GM19397 (cell line): ENCODE measurements at regions not wholly inside any gene's neighbourhood (a gene's known extent, or its start where the extent isn't known, plus 50 kb on each side); places are given as distances from the start of the nearest gene placed in this dataset.

Experiments
- ATAC-seq: cut with Tn5 transposase; IDR thresholded peaks from one replicate; pipeline ENCODE4 v1.9.1; 2021; ENCODE audit warnings: mild to moderate bottlenecking, moderate library complexity; ENCODE audit not compliant: unreplicated experiment

DNA sequence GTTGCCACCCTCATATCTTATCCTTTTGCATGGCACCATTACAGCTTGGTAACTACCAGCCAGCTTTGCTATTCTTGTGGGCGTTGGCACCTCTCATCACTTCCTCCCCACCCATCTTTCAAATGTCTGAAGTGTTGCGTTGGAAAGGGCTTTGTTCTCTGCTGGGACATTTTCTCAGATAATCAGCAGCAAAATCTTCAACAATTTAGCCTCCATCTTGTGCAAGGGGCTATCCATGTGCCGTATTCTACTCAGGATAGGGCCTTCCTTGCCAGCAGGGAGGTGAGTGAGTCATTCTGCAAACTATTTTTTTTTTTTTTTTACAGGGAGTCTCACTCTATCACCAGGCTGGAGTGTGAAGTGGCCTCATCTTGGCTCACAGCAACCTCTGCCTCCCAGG, 62.1 kb upstream of the NUDT12 start:
- ATAC-seq = no peak

DNA sequence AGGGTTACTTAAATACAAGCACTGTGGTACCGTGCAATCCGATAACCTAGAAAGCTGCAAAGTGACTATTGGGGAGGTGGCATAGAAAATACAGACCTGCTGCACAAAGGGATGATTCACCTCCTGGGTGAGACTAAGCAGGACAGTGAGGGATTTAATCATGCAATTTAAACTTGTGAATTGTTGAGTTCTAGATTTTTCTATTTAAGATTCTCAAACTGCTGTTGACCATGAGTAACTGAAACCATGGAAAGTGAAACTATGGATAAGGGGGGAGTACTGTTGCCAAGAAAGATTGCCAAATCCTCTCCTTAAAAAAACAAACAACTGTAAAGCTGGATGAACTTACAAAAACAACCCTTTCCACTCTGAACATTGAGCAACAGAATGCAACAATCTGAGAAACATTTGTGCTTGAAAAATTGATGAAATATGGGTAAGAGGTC, 61.5 kb upstream of the NUDT12 start:
- no peak for ATAC-seq

DNA sequence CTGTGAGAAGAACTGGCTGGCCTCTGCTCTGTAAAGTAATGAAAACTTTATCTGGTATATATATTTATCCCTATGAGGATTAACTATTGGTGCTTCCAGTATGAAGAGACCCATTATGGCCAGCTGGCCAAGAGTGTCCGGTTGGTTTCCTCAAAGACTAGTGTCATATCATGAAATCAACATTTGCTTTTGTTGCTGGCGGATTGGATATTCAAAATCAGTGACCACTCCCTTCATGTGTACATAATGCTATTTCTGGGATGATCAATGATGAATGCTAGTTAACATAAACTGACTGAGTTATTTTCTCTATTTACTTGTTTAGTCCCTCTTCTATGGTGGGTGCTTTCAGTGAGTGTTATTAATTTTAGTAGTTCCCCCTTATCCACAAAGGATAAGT, 60.8 kb upstream of the NUDT12 start:
- ATAC-seq = no peak

DNA sequence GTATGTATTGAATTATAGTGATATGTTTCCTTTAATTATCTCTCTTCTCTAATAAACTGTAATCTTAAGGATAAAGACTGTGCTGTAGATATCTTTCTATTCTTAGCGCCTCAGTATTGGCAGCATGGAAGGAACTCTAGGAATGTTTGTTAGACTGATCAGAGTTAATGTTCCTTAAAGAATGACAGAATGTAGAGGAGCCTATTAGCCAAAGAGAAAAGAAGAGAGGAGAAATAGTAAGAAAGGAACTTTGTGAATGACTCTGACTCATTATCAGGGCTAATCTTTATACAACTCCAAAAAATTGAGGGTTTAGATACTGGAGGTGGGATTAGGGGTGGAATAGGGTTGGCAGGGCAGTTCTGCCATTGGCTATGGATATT, 59.0 kb upstream of the NUDT12 start:
- ATAC-seq = no peak

DNA sequence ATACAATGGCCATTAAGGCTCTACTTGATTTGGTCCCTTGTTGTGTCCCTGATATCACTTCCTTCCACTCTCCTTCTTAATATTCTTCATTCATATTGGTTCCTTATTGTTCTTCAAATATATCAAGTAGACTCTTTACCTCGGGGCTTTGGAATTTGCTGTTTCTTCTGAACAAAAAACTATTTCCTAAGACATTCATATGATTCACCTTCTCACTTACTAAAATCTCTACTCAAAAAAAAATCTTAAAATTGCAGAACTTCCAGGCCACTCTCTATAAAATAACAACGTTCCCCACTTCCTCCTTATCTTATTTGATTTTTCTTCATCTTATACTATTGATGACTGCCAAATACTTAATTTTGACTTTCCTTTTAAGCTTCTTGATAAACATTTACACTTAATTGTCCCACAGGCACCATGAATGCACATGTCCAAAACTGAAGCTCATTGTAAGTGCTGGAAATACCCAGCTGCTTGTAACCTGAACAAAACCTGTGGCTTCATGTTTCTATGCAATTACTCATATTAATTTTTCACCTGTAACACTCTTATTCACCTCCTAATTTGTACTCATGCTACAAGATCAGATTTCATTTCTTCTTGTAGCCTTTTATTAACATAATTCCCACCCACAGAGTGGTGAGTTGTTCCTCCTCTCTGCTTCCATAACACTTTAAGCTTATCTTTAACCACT, 58.4 kb upstream of the NUDT12 start:
- ATAC-seq = no peak

DNA sequence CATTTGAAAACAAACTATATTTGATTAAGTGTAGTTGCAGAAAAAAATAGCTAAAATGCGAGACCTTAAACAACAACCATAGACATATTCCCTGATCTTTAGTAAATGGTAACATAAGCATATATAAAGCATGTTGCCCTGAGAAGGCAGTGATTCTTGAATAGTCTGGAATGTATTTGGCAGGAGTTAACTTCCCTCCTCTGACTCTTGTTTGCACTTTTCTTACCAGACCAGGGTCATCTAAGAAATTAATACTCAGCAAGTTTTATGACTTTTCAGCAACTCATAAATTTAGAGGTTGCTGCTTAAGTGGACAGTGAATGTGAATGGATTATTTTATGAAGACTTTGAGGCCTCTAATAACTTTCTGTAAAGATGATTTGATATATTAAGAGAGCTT, 55.3 kb upstream of the NUDT12 start:
- ATAC-seq = no peak

DNA sequence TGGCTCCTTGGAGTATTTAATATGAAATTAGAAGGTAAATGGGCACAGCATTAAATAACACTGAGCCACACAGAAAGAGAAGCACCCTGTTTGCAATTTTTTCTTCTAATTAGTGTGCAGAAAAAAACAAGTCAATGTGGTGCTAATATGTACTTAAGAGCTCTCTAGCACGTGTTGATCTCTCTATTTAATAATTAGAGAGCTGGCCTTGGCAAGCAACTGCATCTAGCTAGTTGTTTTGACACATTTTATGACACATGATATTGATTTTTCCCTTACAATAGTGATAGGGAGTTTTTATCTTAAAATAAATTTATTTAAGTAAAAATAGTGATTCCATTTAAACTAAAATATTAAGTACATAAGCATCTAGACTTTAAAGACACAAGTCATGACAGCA, 54.5 kb upstream of the NUDT12 start:
- no peak for ATAC-seq

DNA sequence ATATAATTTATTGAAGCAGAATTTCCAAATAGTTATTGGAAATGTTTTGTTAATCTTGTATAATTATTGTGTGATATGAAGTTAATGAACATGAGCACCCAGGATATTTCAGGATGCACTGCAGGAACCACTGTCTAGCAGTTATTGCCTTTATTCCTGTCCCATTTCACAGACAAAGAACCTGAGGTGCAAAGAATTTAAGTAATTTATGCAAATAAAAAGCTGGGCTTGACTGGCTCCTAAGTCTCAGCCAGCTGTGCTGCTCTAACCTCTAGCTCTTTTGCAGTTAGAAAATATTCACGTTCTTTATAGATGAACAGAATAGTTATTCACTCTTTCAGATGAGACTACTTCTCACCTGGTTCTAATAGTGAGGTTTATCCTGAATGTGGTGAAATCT, 50.0 kb upstream of the NUDT12 start:
- ATAC-seq = no peak
